GM21360 (cell line): ENCODE measurements at regions not wholly inside any gene's neighbourhood (a gene's known extent, or its start where the extent isn't known, plus 50 kb on each side); places are given as distances from the start of the nearest gene placed in this dataset.
"Not testable (repeated sequence)": the region's sequence is repeated elsewhere in the genome, so short reads cannot be mapped to it uniquely, and the experiment has no call there.

Experiments
- ATAC-seq: cut with Tn5 transposase; IDR thresholded peaks from one replicate; pipeline ENCODE4 v1.9.1; 2021; ENCODE audit warnings: mild to moderate bottlenecking, moderate library complexity; ENCODE audit not compliant: unreplicated experiment

GRCh38 chr14:29353513-29353912, 574.1 kb downstream of the PRKD1 start:
- ATAC-seq: no peak

- no peak for ATAC-seq
These were observed 573.2 kb downstream of the PRKD1 start for GRCh38 chr14:29354486-29354885.

- ATAC-seq: no peak
These were observed 572.3 kb downstream of the PRKD1 start for GRCh38 chr14:29355331-29355730.

- ATAC-seq: no peak
These were observed 571.8 kb downstream of the PRKD1 start for GRCh38 chr14:29355846-29356245.

- ATAC-seq: no peak
These were observed 567.0 kb downstream of the PRKD1 start for GRCh38 chr14:29360656-29361055.

GRCh38 chr14:29370024-29370423, 557.6 kb downstream of the PRKD1 start:
- ATAC-seq: no peak

- no peak for ATAC-seq
These were observed 551.4 kb downstream of the PRKD1 start for GRCh38 chr14:29376237-29376636.

GRCh38 chr14:29380826-29381225, 546.8 kb downstream of the PRKD1 start:
- no peak for ATAC-seq

GRCh38 chr14:29388571-29388970, 539.1 kb downstream of the PRKD1 start:
- ATAC-seq: no peak

GRCh38 chr14:29390081-29390832, 537.4 kb downstream of the PRKD1 start:
- ATAC-seq: no peak

GRCh38 chr14:29391231-29391630, 536.4 kb downstream of the PRKD1 start:
- no peak for ATAC-seq

GRCh38 chr14:29391801-29392200, 535.8 kb downstream of the PRKD1 start:
- ATAC-seq: no peak

- no peak for ATAC-seq
These were observed 535.4 kb downstream of the PRKD1 start for GRCh38 chr14:29392287-29392686.

- no peak for ATAC-seq
These were observed 524.6 kb downstream of the PRKD1 start for GRCh38 chr14:29403091-29403490.

GRCh38 chr14:29410581-29410980, 517.1 kb downstream of the PRKD1 start:
- ATAC-seq: no peak

GRCh38 chr14:29414931-29415330, 512.7 kb downstream of the PRKD1 start:
- not testable (repeated sequence) for ATAC-seq

GRCh38 chr14:29419736-29420135, 507.9 kb downstream of the PRKD1 start:
- ATAC-seq: no peak

GRCh38 chr14:29421156-29421728, 506.4 kb downstream of the PRKD1 start:
- no peak for ATAC-seq

GRCh38 chr14:29425705-29426482, 501.8 kb downstream of the PRKD1 start:
- ATAC-seq: no peak

GRCh38 chr14:29442696-29443095, 485.0 kb downstream of the PRKD1 start:
- no peak for ATAC-seq

GRCh38 chr14:29444216-29444615, 483.4 kb downstream of the PRKD1 start:
- ATAC-seq: no peak

GRCh38 chr14:29444805-29445204, 482.8 kb downstream of the PRKD1 start:
- no peak for ATAC-seq
